ENCODE measurements at regions not wholly inside any gene's neighbourhood (a gene's known extent, or its start where the extent isn't known, plus 50 kb on each side); places are given as distances from the start of the nearest gene placed in this dataset.

DNA sequence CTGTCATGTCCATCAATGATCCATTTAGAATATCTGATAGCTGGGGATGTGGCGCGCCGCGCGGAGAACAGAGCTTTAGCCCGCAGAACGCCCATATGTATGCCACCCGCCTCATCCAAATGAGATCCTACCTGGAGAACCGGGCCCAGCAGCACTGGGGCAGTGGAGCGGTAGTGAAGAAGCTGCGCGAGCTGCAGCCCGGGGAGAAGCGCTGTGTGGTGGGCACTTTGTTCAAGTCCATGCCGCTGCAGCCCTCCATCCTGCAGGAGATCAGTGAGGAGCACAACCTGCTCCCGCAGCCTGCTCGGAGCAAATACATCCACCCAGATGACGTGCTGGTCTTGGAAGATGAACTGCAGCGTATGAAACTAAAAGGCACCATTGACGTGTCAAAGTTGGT lies 313.7 kb downstream of the NR2F1-AS1 start:
- H3K36me3 ChIP-seq, result no peaks in the 10 kb centered on the region
- no peak for DNase-seq
- no peak overlapping the region for H3K27ac ChIP-seq
- H3K9me3 ChIP-seq, result no peaks in the 10 kb centered on the region
- no peaks in the 10 kb centered on the region for H3K27me3 ChIP-seq
- intact Hi-C loops (cut with DNase I), result no loop called here
- H3K4me1 ChIP-seq, result no peaks in the 10 kb centered on the region
- H3K4me3 ChIP-seq (replicated peaks in 1 of 3), result no peak overlapping the region
- TF ChIP-seq, protein P1, sequence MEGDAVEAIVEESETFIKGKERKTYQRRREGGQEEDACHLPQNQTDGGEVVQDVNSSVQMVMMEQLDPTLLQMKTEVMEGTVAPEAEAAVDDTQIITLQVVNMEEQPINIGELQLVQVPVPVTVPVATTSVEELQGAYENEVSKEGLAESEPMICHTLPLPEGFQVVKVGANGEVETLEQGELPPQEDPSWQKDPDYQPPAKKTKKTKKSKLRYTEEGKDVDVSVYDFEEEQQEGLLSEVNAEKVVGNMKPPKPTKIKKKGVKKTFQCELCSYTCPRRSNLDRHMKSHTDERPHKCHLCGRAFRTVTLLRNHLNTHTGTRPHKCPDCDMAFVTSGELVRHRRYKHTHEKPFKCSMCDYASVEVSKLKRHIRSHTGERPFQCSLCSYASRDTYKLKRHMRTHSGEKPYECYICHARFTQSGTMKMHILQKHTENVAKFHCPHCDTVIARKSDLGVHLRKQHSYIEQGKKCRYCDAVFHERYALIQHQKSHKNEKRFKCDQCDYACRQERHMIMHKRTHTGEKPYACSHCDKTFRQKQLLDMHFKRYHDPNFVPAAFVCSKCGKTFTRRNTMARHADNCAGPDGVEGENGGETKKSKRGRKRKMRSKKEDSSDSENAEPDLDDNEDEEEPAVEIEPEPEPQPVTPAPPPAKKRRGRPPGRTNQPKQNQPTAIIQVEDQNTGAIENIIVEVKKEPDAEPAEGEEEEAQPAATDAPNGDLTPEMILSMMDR (IDR thresholded peaks at IDR 0.05), result no peak
- TF ChIP-seq POLR2A (IDR thresholded peaks at IDR 0.05), result no peak
- 95 to 96% methylated on average over 20 of the region's 20 CpGs for WGBS, 2 donors

DNA sequence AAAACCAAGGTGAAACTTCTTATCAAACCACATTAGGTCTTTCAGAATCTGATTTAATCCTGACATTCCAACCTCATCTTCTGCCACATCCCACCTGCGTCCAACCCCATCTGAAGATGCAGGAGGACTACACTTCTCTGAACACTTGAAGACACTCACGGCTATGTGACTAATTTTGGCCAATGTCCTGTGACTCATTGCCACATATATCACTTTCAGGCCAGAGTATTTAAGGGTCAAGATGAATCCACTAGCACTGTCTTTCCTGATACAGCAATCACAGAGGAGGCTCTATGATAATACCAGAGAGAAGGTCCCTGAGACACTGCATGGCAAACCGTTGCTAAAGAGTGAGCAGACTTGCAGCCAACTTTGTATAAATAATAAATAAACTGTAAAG lies 323.4 kb downstream of the NR2F1-AS1 start:
- H3K9me3 ChIP-seq, result no peaks in the 10 kb centered on the region
- no peak for DNase-seq
- 91 to 95% methylated on average over 3 of the region's 3 CpGs for WGBS, 2 donors
- no peaks in the 10 kb centered on the region for H3K27me3 ChIP-seq
- intact Hi-C loops (cut with DNase I), result no loop called here
- no peak overlapping the region for H3K27ac ChIP-seq
- no peak overlapping the region for H3K4me3 ChIP-seq (replicated peaks in 1 of 3)
- TF ChIP-seq, protein P1 (IDR thresholded peaks at IDR 0.05), result no peak
- no peak for TF ChIP-seq POLR2A (IDR thresholded peaks at IDR 0.05)
- no peaks in the 10 kb centered on the region for H3K4me1 ChIP-seq
- no peaks in the 10 kb centered on the region for H3K36me3 ChIP-seq

DNA sequence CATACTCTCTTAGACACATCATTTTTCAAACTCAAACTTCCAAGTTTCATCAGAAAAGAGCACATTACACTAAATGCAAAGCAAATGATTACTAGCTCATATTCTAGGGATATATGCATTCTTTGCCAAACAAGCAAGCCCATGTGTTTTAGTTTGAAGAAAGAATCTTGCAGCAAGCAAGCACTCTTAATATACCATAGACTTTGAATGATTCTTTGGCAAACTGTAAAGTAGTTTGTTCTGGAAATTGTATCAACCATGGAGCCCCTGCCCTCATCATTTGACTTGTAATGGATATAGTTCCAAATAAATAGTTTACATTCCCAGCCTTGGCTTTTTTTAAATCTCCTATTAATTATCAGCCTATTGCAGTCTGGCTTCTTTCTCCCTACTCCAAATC lies 325.2 kb downstream of the NR2F1-AS1 start:
- no peaks in the 10 kb centered on the region for H3K9me3 ChIP-seq
- H3K36me3 ChIP-seq, result no peaks in the 10 kb centered on the region
- intact Hi-C loops (cut with DNase I), result no loop called here
- H3K4me1 ChIP-seq, result no peaks in the 10 kb centered on the region
- no peak for DNase-seq
- H3K27me3 ChIP-seq, result no peaks in the 10 kb centered on the region
- TF ChIP-seq, protein P1 (IDR thresholded peaks at IDR 0.05), result no peak
- TF ChIP-seq POLR2A (IDR thresholded peaks at IDR 0.05), result no peak
- H3K27ac ChIP-seq, result no peak overlapping the region
- no peak overlapping the region for H3K4me3 ChIP-seq (replicated peaks in 1 of 3)

DNA sequence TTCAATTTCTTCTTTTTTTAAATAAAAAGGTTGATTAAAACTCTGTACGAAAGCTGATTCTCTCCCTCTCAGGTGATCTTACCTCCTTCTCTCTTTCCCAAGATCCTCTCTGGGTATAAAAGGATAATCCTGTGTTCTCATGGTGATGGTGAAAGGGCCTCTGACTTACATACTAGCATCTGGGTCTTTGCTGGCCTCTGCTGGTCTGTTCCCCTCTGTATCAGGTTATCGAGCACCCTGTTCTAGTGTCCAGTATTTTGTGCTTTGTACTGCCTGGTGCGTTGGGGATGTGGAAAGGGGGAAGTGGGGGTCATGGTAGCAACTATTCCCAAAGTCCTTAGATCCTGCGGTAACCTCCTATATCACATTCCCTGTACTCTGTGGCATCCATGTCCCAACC lies 328.9 kb downstream of the NR2F1-AS1 start:
- Histone ChIP-seq H3K27ac (no peak overlapping the region), H3K27me3 (no peaks in the 10 kb centered on the region), H3K36me3 (no peaks in the 10 kb centered on the region), H3K9me3 (no peaks in the 10 kb centered on the region), H3K4me3 (replicated peaks in 1 of 3) (no peak overlapping the region), H3K4me1 (no peaks in the 10 kb centered on the region)
- TF ChIP-seq POLR2A (IDR thresholded peaks at IDR 0.05), result no peak
- TF ChIP-seq, protein P1 (IDR thresholded peaks at IDR 0.05), result no peak
- DNase-seq, result no peak
- WGBS, 2 donors, result 93 to 94% methylated on average over 4 of the region's 4 CpGs
- intact Hi-C loops (cut with DNase I), result no loop called here

DNA sequence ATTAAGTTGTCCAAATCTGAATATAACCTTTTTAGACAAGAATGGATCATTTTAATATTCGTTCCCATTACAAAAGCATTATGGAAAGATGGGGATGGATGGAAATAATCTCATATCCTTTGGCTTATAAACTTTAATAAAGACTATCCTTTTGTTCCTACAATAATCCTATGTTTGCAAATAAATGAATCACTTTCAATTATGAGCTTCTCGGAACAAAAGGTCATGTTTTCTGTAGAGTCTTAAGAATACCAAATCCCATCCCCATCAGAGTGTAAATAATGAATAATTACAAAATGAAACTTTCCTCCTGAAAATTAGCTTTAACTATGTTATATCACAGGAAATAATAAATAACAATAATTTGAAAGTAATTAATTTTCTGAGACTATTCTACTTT lies 329.7 kb downstream of the NR2F1-AS1 start:
- intact Hi-C loops (cut with DNase I), result no loop called here
- Histone ChIP-seq H3K9me3 (no peaks in the 10 kb centered on the region), H3K4me1 (peaks cover 2 to 3% of the 10 kb centered on the region in 2 donors), H3K27me3 (no peaks in the 10 kb centered on the region), H3K4me3 (replicated peaks in 1 of 3) (no peak overlapping the region), H3K27ac (no peak overlapping the region), H3K36me3 (no peaks in the 10 kb centered on the region)
- DNase-seq, result no peak
- WGBS, 2 donors, result 93% methylated on average over 2 of the region's 2 CpGs
- no peak for TF ChIP-seq POLR2A (IDR thresholded peaks at IDR 0.05)
- TF ChIP-seq, protein P1 (IDR thresholded peaks at IDR 0.05), result no peak

Measured in thyroid gland (tissue), 4 donors.